22Rv1 (cell line): ENCODE measurements at regions not wholly inside any gene's neighbourhood (a gene's known extent, or its start where the extent isn't known, plus 50 kb on each side); places are given as distances from the start of the nearest gene placed in this dataset.

Experiments
- CTCF ChIP-seq: fragments of 450-650 bp; IDR thresholded peaks from 2 replicates; pipeline ENCODE4 v1.5.1; 2017; ENCODE audit warnings: mild to moderate bottlenecking
- ZFX ChIP-seq: fragments of 450-650 bp; IDR thresholded peaks from 2 replicates; pipeline ENCODE4 v1.6.1; 2017; ENCODE audit warnings: antibody characterized with exemption, borderline replicate concordance

GRCh38 chr9:135340143-135340655 is 139.4 kb upstream of the PPP1R26 start:
- no peak for TF ChIP-seq CTCF
- no peak for TF ChIP-seq ZFX
